GM19455 (cell line): ENCODE measurements at regions not wholly inside any gene's neighbourhood (a gene's known extent, or its start where the extent isn't known, plus 50 kb on each side); places are given as distances from the start of the nearest gene placed in this dataset.

Experiments used
- ATAC-seq: cut with Tn5 transposase; IDR thresholded peaks from one replicate; pipeline ENCODE4 v1.9.1; 2021; ENCODE audit not compliant: unreplicated experiment

DNA sequence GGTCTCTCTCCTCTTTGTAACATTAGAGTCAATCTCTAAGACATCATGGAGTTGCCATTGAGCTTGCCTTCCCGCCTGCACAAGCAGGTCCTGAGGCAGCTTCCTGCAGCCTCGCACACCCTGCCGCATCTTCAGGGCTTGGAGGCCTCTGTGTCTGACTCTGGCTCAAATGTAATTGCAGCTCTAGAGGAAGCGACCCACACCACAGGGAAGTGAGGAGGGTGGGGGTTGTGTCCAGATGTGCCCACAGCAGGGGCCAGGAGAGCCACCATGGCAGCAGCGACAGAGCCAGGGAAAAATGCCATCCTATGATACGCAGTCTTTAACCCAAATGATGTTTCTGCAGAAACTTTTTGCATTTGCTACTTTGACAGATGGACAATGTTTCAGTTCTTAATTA is 216.0 kb upstream of the ZNF32 start:
- no peak for ATAC-seq

DNA sequence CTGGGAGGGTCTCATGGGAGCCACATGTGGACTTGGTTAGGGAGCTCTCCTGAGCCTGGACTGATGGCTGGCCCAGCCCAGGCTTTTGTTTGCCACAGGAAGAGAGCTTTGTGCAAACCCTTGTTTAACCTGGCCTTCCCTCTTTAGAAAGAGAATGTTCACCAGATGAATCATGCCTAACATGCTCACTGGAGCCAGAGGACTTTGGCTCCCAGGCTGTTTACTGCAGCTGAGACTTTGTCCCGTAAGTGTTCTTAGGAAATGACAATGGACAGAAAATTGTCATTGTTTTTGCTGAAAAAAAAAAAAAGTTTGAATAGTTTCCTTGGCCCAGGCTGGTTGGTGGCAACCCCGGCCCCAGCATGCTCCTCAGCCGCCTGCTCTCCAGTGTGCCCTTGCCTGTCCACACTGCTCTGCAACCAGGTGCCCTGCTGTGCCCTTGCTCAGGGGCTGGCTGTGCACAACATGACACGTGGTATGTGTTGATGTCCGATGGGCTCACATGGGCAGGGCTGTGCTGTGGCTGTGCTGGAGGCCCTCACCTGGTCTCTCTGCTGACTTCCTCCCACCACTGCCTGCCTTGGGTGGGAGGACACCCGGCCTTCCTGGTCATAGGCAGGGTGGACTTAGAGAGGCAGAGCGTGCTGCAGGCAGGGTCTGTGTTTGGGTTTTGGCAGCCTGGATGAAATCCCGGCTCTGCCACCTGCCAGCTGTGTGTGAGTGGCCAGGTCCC is 215.3 kb upstream of the ZNF32 start:
- ATAC-seq = no peak

DNA sequence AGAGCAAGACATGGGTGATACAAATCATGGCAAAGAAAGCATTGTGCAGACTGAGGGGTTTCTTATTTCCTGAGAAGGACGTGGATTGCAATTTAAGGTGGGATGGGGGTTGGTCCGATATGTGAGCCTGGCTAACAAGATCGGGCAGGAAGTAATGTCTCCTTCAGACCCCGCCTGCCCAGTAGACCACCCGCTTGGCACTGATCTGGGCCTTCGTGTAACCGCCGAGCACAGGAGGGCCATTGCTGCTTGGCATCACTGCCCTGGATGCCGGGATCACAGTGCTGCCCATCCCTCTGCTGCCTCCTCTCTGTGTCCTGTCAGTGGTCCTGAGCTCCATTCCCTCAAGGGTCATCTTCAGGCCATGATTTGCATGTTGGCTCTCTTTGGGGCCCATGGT is 214.6 kb upstream of the ZNF32 start:
- ATAC-seq = no peak

DNA sequence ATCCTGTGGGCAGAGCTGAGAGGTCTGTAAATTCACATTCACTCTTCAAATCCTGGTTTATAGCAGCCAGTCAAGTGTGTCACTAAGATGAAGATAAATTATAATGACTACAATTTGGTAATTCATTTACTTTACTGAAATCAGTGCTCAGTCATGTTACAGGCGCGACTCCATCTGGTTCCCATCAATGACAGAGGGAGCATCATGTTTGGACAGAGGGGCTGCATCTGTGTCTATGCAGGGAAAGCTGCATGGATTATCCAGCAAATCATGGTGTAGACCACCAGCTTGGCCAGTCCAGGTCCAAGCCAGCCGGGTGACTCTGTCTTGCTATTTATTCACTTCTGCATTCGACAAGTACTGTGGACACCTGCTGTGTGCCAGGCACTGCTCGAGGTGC is 214.1 kb upstream of the ZNF32 start:
- ATAC-seq = no peak

DNA sequence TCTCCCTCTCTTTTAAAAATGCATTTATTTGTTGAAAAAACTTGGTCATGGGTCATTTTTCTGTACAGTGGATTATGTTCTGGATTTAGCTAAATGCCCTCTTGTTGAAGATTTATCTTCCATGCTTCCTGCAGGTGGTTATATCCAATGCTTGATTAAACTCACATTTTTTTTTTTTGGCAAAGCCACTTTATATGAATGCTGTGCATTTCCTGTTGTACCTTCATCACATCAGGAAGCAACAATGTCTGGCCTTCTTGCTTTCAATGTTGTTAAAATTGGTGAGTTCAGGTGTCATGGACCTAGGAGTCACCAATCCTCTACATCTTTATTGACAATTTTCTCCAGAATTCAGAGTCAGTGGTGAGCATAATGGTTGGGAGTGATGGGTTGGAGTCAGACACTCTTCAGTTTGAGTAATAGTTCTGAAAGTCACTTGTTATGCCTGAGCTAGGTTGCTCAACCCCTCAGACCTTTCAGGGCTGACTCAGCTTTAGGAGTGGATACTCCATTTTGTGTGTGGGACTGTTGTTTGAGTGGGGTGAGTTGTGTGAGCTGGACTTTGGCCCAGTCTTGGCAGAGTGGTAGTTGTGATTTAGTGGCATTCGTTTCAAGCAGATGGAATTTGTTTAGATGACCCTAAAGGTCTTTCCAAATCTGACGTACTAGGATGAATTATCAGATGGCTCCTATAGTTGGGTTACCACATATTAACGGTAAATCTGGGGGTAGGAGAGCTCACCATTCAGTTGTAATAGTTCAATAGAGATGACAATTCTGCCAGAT is 213.5 kb upstream of the ZNF32 start:
- ATAC-seq = no peak

DNA sequence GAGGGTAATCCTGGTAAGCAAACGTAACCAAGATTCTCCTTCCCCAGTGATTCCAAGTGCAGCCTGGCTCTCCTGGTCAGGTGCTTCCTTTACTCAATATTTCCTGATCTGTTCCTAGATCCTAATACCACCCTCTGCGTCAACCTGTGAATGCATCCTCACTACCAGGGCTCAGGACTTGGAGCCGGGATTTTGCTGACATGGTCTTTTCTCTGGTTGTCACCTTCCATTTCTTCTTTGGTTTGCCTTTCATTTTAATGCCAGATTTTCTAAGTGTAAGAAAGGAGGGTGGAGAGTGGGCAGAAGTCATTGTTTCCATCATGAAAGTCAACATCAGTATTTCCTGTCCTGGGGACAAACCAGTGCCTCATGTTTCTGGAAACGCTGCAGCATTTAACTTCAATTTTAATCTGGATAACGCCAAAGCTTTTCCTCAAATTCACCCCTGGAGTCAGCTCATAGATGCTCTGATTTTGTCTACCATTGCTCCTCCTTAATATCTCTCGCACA is 210.4 kb upstream of the ZNF32 start:
- no peak for ATAC-seq

DNA sequence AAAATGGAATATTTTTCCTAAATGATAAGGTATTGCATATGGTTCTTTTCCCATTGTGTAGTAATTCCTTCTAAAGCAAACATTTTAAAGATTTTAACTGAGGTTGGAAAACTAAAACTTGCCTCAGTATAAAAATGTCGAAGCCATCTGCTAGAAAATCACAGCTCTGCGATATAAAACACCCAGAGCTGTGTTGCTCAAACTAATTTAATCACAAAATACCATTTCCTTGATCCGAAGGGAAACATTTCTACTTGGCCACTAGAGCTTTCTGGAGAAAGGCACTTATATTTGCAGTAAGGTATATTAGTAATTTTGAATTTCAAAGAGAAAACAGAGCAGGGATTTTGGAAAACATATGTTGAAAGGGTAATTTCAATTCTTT is 209.2 kb upstream of the ZNF32 start:
- no peak for ATAC-seq

DNA sequence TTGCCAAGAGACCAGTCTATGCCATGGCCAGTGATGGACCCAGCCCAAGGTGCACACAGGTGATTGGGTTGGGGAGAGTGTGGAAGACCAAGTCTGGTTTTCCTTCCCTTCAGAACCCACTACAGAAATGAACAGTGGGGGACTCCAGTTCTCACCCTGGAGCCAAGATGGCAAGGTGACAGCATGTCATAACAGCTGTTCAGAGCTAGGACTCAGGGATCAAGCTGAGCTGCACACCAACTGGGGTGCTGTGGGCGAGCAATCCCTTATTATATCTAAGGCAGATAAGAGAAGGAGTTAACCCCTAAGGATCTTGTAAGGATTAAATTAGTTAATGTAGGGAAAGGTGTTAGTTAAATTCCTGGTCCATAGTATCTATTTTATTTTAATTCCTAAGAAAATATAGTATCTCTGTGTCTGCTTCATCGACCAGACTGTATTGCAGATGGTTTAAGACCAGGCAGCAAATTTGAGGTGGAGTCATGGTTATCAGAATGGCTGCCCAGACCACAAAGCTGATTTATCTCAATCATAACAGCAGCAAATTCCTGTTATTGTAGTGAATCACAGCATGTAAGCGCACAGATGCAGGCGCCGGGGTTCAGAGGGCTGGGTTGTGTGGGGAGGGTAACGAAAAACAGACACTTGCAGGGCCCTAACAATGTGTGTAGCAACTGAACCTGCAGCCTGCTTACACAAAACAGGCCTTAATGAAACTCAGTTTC is 208.7 kb upstream of the ZNF32 start:
- no peak for ATAC-seq

DNA sequence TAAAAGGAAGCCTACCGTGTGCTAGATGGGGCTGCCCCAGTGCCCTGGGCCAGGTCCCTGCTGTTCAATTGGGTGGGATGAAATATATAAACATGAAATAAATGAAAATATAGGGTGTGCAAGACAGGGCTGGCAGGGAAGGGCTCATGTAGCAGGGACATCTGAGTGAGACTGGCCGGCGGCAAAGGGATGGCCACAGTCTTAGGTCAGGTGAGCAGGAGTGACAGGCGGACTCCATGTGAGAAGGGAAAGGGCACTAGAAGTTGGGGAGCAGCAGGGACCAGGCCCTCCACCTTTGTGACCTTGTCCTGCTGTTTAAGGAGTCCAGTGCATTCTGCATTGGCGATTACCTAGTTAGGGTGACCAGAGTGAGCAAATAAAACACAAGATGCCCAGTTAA is 207.6 kb upstream of the ZNF32 start:
- ATAC-seq = no peak

DNA sequence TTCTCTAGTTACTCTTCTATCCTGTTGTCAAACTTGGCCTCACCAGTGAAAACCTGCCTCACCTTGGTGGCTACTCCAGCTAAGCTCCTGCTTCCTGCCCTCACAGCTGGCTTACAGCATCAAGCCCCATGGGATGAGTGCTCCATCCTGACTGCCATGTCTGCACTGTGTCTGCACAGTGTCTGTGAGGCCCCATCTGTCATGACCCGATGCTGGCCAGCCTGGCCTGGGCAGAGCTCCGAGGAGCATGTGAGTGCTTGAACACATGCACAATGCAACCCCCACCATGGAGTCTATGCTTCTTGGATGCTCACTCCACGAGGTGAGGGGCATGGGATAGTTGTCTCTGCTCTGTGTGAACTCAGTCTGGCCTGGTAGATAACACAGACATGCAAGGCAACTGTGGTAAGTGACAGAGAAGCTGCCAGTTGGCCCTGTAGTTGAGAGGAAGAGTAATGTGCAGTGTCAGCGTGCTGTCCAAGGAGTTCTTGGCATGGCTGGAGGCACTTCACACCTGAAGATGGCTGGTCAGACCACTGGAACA is 207.1 kb upstream of the ZNF32 start:
- no peak for ATAC-seq

DNA sequence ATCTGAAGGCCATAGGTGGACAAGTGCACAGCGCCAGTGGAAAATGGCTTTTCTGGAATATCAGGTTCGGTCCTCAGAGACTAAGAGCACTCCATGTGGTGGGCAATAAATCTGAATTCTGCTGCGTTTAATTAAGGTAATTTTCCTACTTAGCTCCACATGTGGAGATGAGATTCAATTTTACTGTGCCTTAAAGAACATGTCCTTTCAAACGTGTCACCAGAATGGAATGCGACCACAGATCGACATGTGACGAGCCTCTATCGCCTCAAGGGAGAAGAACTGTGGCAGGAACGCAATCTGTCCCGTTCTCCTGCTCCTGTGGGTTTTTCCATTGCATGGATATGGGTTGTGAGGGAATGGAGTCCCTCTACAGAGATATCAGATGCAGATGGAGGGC is 205.3 kb upstream of the ZNF32 start:
- ATAC-seq = no peak

DNA sequence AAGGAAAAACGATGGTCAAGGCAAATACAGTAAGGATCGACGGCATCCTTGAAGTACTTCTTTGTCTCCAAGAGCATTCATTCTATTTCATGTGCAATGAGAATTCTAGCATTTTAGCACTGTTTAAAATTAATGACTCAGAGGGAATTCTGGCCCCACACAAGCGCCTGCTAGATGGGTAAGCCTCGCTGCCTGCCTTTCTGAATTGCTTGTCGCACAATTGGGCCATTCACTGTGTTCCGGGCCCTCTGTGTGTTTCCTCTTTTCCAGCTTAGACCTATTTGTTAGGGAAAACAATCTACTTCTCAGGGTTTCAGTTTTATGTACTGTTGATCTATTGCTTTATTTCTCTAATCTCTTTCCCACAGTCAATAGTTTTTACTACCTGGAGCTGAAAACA is 204.7 kb upstream of the ZNF32 start:
- ATAC-seq = no peak

DNA sequence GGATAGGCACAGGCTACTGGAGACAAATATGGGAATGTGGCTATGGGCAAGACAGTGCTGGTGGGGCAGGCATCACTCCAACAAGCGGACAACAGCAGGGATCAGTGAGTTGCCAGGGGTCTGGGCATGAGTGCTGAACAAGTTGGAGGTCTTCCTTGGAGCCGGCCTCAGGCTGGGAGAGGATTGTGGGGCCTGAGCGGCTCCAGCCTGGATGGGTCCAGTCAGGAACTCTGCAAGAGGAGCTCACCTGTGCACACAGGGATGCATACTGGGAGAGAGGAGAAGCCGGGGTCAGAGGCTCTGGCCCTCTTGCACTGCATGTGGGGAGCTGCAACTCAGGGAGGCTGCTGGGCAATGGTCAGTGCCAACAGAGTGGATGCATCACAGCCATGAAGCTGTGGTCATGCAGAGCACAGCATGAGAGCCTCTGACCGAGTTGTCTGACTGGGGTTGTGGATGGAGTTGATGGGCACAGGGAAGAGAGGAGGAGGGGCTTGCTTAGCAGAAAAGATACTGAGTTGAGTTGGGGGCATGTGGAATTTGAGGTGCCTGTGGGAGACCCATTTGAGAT is 204.0 kb upstream of the ZNF32 start:
- no peak for ATAC-seq

DNA sequence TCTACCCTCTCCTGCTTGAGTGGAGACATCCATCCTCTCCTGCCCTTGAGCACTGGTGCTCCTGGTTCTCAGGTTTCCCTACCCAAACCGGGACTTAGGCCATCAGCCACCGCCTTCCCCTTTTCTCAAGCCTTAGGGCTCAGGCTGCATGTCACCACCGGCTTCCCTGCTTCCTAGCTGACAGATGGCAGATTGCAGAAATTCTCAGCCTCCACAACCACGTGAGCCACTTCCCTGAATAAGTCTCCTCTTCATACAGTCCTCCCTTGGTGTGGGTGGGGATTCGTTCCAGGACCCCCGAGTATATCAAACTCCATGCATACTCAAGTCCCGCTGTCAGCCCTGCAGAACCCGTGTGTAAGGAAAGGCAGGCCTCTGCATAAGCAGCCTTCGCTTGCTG is 203.5 kb upstream of the ZNF32 start:
- ATAC-seq = no peak

DNA sequence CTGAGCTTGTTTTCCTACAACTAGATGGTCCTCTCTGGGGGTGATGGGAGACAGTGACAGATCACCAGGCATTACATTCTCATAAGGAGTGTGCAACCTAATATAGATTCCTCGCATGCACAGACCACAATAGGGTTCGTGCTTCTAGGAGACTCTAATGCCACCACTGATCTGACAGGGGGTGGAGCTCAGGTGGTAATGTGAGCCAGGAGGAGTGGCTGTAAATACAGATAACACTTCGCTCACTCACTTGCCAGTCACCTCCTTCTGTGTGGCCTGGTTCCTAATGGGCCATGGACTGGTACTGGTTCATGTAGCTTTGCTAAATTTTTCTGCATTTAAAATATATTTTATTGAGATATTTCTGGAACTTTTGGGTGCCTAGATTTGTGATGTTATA is 202.3 kb upstream of the ZNF32 start:
- ATAC-seq = no peak

DNA sequence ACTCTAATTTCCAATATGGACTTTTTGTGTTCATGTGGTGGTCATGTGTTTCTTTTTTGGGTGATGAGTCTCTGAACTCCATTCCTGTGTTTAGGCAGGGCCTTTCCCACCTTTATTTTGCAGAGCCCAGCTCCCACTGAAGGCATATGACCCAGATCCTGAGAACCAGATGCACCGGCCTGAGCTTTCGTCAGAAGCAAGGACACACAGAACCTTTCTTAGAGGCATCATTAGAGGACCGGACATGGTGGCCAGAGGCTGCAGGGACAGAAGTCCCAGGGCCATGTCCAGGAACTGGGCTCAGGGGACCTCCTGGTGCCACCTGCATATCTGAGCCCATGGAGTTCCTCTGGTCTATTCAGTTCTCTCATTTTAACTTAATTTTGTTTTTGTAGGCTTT is 200.9 kb upstream of the ZNF32 start:
- ATAC-seq = no peak

DNA sequence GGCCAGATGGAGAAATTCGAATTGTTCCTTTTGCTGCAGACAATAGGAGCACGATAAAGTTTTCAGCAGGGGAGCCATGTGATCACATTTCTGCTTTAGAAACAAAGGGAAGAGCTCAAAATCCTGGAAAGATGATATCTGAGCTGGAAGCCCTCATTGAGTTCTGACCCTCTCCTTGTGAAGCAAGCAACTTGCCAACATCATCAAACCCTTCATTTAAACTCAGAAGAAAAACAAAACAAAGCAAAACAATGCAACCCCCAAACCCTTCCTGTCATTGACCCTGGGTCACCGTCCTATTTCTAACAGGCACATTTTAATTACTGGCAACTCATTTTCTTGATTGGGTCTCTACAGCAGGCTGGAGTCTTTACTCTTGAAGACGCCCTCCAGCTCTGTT is 198.3 kb upstream of the ZNF32 start:
- no peak for ATAC-seq

DNA sequence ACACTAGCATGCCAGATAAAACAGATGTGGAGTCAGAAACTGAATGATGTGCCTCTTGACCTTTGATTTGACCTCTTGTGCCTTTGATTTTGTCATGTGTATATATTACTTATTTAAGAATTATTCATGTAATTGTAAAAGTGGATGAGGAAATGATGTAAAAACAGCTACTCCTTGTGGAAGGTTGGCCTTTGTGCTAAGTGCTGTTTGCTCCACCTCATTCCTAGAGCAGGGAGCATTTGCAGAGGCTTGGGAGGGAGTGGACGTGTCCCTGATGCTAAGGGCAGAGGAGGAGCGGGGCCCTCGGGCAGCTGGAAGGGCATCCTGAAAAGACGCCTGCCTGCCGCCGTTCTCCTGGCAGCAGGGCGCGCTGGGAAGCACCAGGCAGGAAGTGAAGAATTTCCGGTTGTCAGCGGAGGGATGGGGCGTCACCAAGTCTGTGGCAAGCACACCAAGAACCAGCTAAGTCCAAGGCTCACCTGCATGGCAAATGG is 197.6 kb upstream of the ZNF32 start:
- ATAC-seq = no peak

DNA sequence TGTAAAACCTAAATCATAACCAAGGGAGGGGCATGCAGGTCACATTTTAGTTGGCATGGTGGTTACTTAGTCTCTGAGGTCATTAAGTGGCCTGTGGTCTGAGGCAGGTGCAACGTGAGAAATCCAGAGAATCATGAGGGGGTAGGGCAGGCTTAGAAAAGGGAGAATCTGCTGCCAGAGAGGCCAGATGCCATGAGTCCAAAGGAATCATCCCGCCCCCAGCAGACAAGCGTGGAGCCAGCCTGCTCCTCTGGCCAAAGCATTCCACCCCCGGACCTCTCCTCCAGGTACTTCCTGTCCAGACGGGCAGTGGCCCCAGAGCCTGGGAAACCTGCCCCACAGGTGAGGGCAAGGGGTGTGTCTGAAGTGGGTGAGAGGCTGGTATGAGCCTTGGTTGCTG is 196.4 kb upstream of the ZNF32 start:
- ATAC-seq = no peak

DNA sequence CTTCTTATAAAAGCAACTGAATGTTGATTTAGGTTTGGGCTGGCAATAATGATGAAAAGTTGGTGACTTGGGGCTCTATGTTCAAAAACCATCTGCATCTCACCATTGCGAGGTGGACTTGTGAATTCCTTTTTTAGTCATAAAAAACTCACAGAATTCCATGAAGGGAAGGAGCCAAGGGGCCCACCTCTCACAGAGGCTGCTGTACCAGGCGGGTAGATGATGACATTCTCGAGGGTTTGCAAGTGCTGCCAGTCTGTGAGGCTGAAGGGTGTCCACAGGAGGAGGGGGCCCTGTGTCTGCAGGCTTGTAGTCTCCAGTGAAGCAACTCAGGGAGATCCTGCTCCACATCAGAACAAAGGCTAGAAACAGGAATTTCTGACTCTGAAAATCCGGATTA is 195.5 kb upstream of the ZNF32 start:
- ATAC-seq = no peak
